ENCODE measurements at regions not wholly inside any gene's neighbourhood (a gene's known extent, or its start where the extent isn't known, plus 50 kb on each side); places are given as distances from the start of the nearest gene placed in this dataset.
"Not testable (repeated sequence)": the region's sequence is repeated elsewhere in the genome, so short reads cannot be mapped to it uniquely, and the experiment has no call there.

- no peak for DNase-seq (ENCODE audit: low read depth)
Observed at GRCh38 chr7:46071076-46071475, 150.0 kb upstream of the IGFBP3 start.

GRCh38 chr7:46068159-46068558 is 147.1 kb upstream of the IGFBP3 start:
- no peak for DNase-seq (ENCODE audit: low read depth)

GRCh38 chr7:46059308-46060020 is 138.4 kb upstream of the IGFBP3 start:
- no peak for DNase-seq (ENCODE audit: low read depth)

GRCh38 chr7:46058086-46058823 is 137.2 kb upstream of the IGFBP3 start:
- no peak for DNase-seq (ENCODE audit: low read depth)

GRCh38 chr7:46054915-46055314 is 133.8 kb upstream of the IGFBP3 start:
- DNase-seq (ENCODE audit: low read depth) = no peak

- no peak for DNase-seq (ENCODE audit: low read depth)
Observed at GRCh38 chr7:46054272-46054671, 133.2 kb upstream of the IGFBP3 start.

GRCh38 chr7:46047581-46047980 is 126.5 kb upstream of the IGFBP3 start:
- DNase-seq (ENCODE audit: low read depth) = no peak

GRCh38 chr7:46043338-46043737 is 122.3 kb upstream of the IGFBP3 start:
- DNase-seq (ENCODE audit: low read depth) = not testable (repeated sequence)

GRCh38 chr7:46039813-46040212 is 118.7 kb upstream of the IGFBP3 start:
- not testable (repeated sequence) for DNase-seq (ENCODE audit: low read depth)

GRCh38 chr7:46035166-46035565 is 114.1 kb upstream of the IGFBP3 start:
- no peak for DNase-seq (ENCODE audit: low read depth)

- no peak for DNase-seq (ENCODE audit: low read depth)
Observed at GRCh38 chr7:46034056-46034768, 113.1 kb upstream of the IGFBP3 start.

- no peak for DNase-seq (ENCODE audit: low read depth)
Observed at GRCh38 chr7:46033592-46033991, 112.5 kb upstream of the IGFBP3 start.

- DNase-seq (ENCODE audit: low read depth) = no peak
Observed at GRCh38 chr7:46032942-46033341, 111.9 kb upstream of the IGFBP3 start.

GRCh38 chr7:46032353-46032752 is 111.3 kb upstream of the IGFBP3 start:
- no peak for DNase-seq (ENCODE audit: low read depth)

GRCh38 chr7:46029111-46029704 is 108.1 kb upstream of the IGFBP3 start:
- DNase-seq (ENCODE audit: low read depth) = no peak

- no peak for DNase-seq (ENCODE audit: low read depth)
Observed at GRCh38 chr7:46028246-46028645, 107.2 kb upstream of the IGFBP3 start.

- no peak for DNase-seq (ENCODE audit: low read depth)
Observed at GRCh38 chr7:46026741-46027140, 105.7 kb upstream of the IGFBP3 start.

- DNase-seq (ENCODE audit: low read depth) = no peak
Observed at GRCh38 chr7:46024263-46024916, 103.3 kb upstream of the IGFBP3 start.

GRCh38 chr7:46022397-46022796 is 101.3 kb upstream of the IGFBP3 start:
- no peak for DNase-seq (ENCODE audit: low read depth)

- DNase-seq (ENCODE audit: low read depth) = no peak
Observed at GRCh38 chr7:46015107-46015868, 94.2 kb upstream of the IGFBP3 start.

GRCh38 chr7:46011501-46011900 is 90.4 kb upstream of the IGFBP3 start:
- DNase-seq (ENCODE audit: low read depth) = no peak
